Panc1 (cell line): ENCODE measurements at regions not wholly inside any gene's neighbourhood (a gene's known extent, or its start where the extent isn't known, plus 50 kb on each side); places are given as distances from the start of the nearest gene placed in this dataset.

Experiments used
- CTCF ChIP-seq: fragments of 450-650 bp; IDR thresholded peaks from 2 replicates; pipeline ENCODE4 v1.5.1; 2017; ENCODE audit warnings: mild to moderate bottlenecking
- POLR2AphosphoS5 ChIP-seq: IDR thresholded peaks from 2 replicates; pipeline ENCODE4 v1.6.1; 2012; ENCODE audit warnings: mild to moderate bottlenecking, low read depth, low read length, moderate library complexity
- REST ChIP-seq, 2 experiments: IDR thresholded peaks; 2 replicates each; pipeline ENCODE4 v1.6.1; 2011 to 2012; ENCODE audit warnings: low read depth in 2 of 2, control low read depth in 1 of 2, low read length in 1 of 2, mild to moderate bottlenecking in 1 of 2, moderate library complexity in 1 of 2; ENCODE audit not compliant: insufficient read depth in 1 of 2

DNA sequence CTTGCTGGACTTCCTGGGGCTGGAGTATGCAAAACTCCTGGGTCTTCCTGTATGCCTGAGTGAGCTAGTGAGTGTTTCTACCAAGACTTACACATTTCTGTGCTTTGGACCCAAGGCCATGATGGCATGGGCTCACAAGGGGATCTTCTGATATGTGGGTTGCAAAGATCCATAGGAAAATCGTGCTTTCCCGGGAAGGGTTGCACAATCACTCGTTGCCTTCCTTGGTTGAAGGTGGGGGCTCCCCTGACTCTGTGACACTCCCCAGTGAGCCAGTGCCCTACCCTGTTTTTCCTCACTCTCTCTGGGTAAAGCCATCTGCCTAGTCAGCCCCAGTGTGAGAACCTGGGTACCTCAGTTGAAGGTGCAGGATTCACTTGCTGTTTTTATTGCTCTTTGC, 114.0 kb upstream of the CCDC179 start:
- no peak for TF ChIP-seq CTCF
- no peak for TF ChIP-seq POLR2AphosphoS5
- TF ChIP-seq REST (IDR thresholded peaks at IDR 0.05; ENCODE audit: insufficient read depth in 1 of 2, low read depth in 2 of 2, low read length in 1 of 2), result no peak
